HG03095 (cell line): ENCODE measurements at regions not wholly inside any gene's neighbourhood (a gene's known extent, or its start where the extent isn't known, plus 50 kb on each side); places are given as distances from the start of the nearest gene placed in this dataset.
"Not testable (repeated sequence)": the region's sequence is repeated elsewhere in the genome, so short reads cannot be mapped to it uniquely, and the experiment has no call there.

Experiments
- ATAC-seq: cut with Tn5 transposase; IDR thresholded peaks from one replicate; pipeline ENCODE4 v1.9.1; 2021; ENCODE audit warnings: moderate library complexity; ENCODE audit not compliant: unreplicated experiment

- not testable (repeated sequence) for ATAC-seq
Observed at GRCh38 chr4:104662269-104662668, 167.6 kb upstream of the CXXC4 start.

- no peak for ATAC-seq
Observed at GRCh38 chr4:104677116-104677515, 182.4 kb upstream of the CXXC4 start.

- no peak for ATAC-seq
Observed at GRCh38 chr4:104682311-104682710, 187.6 kb upstream of the CXXC4 start.

GRCh38 chr4:104693601-104694201, 199.0 kb upstream of the CXXC4 start:
- ATAC-seq: no peak

GRCh38 chr4:104716584-104716983, 221.9 kb upstream of the CXXC4 start:
- ATAC-seq: no peak

- ATAC-seq: peak; percentile 98
Observed at GRCh38 chr4:104719539-104720230, 225.0 kb upstream of the CXXC4 start.

- ATAC-seq: no peak
Observed at GRCh38 chr4:104722467-104722866, 227.8 kb upstream of the CXXC4 start.

- ATAC-seq: no peak
Observed at GRCh38 chr4:104726002-104726401, 231.3 kb upstream of the CXXC4 start.

GRCh38 chr4:104727643-104728042, 232.9 kb upstream of the CXXC4 start:
- ATAC-seq: no peak

- no peak for ATAC-seq
Observed at GRCh38 chr4:104728380-104729122, 233.9 kb upstream of the CXXC4 start.

- ATAC-seq: no peak
Observed at GRCh38 chr4:104732766-104733165, 238.1 kb upstream of the CXXC4 start.

- no peak for ATAC-seq
Observed at GRCh38 chr4:104735174-104735573, 240.5 kb upstream of the CXXC4 start.

GRCh38 chr4:104740161-104740560, 245.5 kb upstream of the CXXC4 start:
- ATAC-seq: no peak

- peak; percentile 97 for ATAC-seq
Observed at GRCh38 chr4:104743215-104743653, 248.5 kb upstream of the CXXC4 start.

- no peak for ATAC-seq
Observed at GRCh38 chr4:104747635-104748034, 252.9 kb upstream of the CXXC4 start.

- no peak for ATAC-seq
Observed at GRCh38 chr4:104749062-104749461, 254.4 kb upstream of the CXXC4 start.

- no peak for ATAC-seq
Observed at GRCh38 chr4:104750008-104750407, 255.3 kb upstream of the CXXC4 start.

GRCh38 chr4:104751468-104751867, 256.8 kb upstream of the CXXC4 start:
- no peak for ATAC-seq

GRCh38 chr4:104752337-104752736, 257.6 kb upstream of the CXXC4 start:
- ATAC-seq: peak; percentile 80

GRCh38 chr4:104756837-104757236, 262.1 kb upstream of the CXXC4 start:
- ATAC-seq: peak; percentile 36

GRCh38 chr4:104758574-104758973, 263.9 kb upstream of the CXXC4 start:
- ATAC-seq: no peak
